Fibroblast of skin of right quadriceps (primary cell): ENCODE measurements at regions not wholly inside any gene's neighbourhood (a gene's known extent, or its start where the extent isn't known, plus 50 kb on each side); places are given as distances from the start of the nearest gene placed in this dataset.
"Not testable (repeated sequence)": the region's sequence is repeated elsewhere in the genome, so short reads cannot be mapped to it uniquely, and the experiment has no call there.

Experiments
- DNase-seq: peaks from one replicate; pipeline ENCODE4 v3.0.0-alpha.2; 2013

DNA sequence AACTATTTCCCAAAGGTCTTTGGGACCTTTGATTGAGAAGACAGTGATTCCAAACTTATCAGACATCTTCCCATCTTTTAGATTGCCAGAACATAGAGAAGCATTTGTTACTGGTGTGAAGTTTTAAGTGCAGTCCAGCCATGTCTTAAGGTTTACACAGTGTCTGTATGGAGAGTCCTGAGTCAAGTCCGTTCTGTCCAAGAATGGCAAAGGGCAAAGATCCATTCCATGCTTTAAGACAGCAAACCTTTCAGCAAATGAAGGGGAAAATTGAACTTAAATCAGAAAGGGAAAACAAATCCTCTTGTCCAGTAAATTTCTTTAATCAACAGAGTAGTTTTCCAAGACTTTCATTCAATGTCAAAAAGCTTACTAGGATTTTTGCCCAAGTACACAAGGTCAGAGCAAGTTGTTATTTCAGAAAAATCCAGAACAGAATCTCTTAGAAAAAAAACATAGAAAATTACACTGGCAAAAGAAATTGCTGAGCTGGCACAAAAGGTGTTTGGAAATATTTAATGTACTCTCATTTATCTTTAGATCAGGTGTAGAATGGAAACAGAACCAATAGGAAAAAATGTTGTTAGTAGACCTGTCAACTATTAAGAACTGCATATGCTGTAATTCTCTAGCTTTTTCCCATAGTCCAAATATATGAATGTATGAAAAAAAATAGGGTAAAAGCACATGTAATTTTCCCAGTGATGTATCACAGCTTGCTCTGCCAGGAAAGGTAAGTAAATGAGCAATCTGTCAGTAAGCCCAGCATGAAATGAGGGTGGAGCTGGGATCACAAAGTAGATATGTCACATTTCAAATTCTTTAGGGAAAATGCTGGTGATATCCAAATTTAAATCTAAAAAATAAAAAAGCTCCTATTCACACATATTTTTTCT is 1099.9 kb downstream of the TUSC7 start:
- no peak for DNase-seq

DNA sequence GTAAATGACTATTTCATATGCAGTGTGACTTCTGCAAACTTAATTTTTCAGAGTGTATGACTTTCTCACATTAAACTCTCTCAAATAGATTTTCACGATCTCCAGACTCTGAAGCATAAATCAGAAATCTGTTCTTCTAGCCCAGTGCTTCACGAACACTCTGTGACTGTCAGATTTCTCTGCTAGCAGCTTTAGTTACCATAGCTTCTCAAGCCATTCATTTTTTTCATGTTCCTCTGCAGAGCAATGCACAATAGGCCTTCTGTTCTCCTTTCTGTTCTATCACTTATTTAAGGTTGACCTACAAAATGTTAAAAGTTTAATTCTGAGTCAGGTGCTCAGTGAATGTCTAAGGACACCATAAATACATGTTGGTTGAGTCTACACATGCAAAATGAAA is 1102.2 kb downstream of the TUSC7 start:
- no peak for DNase-seq

DNA sequence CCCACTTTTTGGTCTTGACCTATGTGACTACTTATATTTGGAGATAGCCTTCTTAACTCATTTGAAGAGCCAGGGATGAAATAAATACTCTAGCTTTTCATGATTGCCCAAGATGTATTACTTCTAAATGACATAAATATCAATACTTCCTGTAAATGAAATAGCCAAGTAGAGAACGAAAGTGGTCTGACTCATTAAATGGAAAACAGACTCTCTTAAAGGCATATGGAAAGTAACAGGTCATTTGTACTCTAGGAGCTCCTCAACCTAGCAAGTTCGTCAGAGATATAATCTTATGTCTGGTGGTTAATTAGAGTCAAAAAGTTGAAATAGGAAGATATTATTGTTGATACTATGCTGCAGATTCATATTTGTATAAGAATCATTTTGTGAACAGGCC is 1105.4 kb downstream of the TUSC7 start:
- peak; percentile 15 for DNase-seq

DNA sequence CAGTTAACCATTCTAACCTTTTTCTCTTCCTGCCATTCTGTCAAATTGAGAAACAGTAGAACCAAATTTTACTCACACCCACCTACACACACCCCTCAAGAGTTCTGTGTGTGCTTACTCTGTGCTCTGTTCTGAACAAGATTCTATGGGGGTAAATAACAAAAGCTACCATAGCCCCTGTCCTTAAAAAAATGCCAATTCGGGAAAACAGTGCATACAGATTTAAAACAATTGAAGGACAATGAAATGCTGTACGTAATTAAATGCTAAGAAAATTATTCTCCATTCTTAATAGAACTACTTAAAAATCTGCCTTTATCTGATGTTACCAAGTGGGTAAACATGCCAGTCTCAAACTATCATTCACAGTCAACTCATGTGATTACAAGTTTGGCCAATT is 1107.5 kb downstream of the TUSC7 start:
- no peak for DNase-seq

DNA sequence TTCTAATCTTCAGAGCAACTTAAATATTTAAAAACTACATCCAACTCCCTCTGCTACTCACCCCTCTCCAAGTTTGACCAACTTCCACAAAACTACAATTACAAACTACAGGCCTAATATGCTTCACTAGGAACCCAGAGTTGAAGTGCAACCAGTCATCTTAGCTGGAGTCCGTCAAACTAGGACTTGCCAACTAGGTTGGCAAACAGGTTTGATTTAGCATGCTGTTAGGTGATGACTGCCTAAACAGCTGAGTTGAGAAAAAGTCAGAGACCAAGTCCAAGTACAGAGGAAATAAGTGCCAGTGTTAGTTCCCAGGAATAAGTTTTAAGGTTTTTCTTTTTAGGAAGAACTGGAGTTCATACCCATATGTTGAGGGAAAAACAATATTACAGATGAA is 1109.0 kb downstream of the TUSC7 start:
- no peak for DNase-seq

DNA sequence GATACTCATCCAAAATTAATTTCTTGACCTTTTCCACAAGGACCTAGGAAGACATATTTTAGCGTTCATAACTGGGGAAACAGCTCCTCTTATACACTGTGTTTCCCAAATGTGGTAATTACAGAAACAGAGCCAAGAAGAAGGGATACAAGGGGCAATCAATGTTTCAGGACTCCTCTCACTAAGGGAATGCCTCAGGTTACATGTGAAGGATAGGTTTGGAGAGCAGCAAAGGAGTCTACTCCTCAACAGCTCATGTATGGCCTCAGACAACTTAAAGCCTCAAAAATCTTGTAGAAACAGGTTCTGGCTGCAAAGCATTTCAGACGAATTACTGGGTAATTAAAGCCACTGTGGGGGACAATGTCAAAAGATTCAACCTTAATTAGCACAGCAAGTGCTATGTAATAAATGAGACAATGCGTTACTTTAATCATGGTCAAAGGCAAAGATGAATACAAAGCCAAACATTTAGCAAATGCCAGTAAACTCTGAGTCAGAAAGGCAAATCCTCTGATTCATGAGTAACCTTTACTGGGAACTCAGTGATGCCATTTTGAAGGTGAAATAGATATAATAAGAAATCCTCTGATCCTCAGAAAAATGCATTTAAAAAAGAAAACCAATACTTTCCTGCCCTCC is 1111.2 kb downstream of the TUSC7 start:
- peak; percentile 44 for DNase-seq

DNA sequence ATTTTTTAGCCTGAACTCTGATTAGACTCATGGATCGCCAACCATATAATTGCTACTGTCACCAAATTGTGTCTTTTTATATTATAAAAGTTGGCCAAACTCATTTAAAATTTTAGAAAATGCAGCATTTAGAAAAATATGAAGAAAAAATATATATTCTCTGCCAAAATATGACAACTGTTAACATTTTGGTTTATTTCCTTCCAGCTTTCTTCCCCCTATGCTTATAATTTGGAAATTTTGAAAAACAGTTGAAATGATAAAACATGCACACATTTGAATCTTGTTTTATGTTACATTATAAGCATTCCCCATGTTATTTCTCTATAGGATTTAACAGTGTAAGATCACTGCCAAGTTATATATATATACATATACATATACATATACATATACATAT is 1112.8 kb downstream of the TUSC7 start:
- no peak for DNase-seq

DNA sequence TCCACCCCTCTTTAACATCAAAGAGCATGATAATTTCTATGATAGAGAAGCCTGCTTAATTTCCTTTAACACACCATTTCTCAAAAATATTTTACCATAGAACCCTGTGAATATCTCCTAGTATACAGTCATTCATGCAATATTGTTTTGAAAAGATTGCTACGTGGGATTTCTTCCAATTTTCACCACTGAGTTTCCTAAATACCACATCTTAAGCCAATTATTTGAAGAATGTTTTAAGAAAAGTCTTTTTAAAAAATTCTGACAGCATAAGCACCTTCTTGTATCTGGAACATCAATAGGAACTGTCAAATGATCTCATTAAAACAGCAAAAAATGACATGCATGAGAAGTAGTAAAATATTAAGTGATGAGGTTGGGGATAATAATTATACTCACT is 1126.7 kb downstream of the TUSC7 start:
- DNase-seq = peak; percentile 28

DNA sequence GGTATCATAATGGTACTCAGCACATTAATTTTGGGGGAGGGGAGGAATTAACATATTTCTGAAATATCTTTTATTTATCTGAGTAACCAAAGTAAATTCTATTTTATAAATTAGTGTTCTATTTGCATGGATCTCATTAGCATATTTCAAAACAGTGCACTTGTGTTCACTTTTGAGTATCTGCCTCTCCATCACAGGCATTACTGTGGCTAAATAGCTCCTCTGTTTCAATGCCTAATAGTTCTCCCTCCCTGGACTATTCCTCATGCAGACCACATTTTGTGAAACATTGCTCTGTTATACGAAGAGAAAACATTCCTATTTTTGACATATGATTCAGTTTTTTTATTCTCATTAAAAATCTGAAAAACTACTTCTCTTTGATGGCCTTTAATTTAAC is 1127.8 kb downstream of the TUSC7 start:
- no peak for DNase-seq

DNA sequence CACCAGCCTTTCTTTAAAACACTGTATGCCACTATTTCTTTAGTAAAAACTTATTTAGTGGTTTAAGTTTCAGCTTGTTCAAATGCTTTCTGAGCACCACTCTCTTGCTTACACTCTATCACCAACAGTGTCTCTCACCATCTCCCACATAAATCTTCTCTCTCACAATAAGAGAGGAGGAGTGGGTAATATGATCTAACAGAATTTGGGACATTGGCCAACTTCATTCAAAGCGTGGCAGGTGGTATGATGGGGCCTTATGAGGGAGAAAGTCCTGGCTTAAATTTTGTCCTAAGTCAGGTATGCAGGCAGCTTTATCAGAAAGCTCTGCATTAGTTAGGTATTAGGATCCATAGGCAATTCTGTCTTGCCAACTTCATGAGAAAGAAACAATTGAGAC is 1132.5 kb downstream of the TUSC7 start:
- DNase-seq = no peak

DNA sequence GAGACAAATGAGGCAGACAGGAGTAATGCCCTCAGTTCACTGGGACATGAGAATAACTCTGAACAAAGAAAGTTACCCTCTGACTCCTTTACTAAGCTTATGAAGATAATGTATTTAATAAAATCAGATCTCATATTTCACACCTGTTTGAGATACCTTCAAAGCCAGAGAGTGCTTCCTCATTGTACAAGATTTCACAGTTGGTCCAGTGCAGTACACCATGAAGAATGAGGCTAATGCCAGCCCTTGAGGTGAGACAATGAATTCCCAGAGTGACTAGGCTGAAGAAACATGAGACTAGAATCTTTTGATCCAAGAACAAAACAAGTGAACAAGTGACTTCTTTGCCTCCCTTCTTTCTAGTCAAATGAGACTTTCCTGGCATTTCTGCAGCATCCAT is 1133.8 kb downstream of the TUSC7 start:
- DNase-seq = no peak

DNA sequence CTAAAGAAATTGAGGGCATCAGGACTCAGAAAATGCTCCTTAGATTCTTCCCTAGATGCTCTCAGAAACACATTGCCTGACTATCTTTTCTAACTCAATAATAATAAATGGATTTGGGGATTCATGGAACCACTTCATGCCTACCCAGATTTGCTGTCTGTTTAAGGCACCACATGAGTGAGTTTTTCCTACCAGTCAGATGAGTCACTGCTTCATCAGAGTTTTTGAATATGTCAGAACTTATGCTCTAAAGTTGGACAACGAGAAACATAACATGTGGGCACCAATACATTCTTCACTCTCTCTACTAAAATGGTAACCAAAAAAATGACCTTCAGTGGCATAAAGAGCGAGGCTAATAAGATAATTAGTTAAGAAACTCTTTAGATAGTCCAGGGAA is 1135.1 kb downstream of the TUSC7 start:
- DNase-seq = no peak

DNA sequence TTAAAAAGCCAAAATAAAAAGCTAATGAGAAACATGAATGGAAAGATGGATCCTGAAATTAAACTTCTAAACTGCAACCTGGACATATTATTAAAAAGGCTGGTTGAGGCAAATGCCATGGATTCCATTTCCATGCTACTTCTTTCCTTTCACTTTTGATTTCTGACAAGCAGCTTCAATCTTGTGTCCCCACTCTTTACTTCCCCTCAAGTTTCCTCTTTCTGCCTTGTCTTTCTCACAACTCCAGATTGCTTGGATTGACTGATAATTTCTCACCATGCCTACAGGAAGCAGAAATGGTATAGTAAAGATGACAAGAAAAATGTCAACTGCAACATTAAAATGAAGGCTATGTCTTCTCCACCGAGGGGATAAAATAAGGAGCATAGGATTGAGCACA is 1136.7 kb downstream of the TUSC7 start:
- no peak for DNase-seq

DNA sequence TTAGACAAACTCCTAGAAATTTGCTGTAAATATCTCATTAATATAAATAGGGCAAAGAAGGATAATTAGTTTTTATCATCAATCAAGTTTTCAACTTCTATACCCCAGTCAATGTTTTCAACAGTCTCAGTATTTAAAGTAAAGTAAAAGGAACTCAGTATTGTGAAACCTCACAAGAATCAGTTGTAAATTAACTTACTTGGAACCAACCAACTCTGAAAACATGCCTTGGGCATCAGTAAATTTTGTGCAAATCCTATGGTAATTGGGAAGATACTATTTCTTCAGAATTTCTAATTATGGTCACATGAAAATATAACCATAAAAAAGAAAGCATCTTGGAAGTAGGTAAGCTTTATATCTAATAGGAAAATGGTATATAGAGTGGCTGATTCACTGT is 1139.0 kb downstream of the TUSC7 start:
- no peak for DNase-seq

DNA sequence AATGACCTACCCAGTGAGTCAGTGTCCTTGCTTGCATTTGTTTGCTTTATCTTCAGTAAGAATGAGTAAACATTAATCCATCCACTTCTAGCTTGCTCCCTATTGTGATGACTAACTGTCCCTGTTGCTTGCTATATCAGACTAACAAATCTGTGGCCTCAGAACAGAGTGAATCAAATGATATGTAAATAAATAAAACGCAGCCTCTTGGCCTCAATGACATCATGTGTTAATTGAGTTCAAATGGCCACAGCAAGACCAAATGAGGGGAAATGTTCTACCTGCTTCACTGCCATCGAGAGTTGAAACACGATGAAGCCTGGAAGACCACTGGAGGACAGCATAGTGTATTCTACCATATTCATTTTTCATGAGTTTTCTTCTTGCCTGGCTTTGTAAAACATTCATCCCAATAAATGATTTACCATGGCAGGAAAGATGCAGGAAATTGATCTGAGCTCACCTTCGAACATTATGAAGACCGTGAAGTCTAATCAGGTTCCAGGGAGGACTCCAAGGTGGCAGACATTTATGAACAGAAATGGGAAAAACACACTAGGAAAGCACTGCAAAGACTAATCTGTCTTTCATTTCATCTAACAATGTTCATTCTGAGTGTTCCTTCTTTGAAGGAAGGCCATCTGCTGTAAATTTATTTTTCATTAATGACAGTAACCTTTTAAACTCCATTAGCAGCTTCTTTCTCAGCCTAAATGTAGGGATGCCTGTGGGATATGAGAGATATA is 1144.5 kb downstream of the TUSC7 start:
- DNase-seq = peak; percentile 60

DNA sequence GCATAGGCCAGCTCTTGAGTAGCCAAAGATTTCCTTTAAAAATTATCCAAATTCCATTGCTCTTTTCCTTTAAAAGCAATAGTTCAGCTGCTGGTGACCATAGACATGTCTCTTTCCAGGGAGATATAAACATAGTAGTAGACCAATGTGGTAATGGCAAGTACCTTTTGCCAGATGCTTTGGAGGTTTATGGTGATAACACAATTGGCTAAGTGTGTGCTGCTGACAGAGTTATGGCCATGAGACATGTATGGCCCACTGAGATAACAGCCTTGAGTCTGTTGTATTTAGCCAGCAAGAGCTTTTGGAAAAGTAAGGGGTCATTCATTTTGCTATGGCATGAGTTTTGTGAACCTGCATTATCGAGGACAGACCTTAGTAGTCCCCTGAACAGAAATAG is 1146.8 kb downstream of the TUSC7 start:
- DNase-seq = no peak

DNA sequence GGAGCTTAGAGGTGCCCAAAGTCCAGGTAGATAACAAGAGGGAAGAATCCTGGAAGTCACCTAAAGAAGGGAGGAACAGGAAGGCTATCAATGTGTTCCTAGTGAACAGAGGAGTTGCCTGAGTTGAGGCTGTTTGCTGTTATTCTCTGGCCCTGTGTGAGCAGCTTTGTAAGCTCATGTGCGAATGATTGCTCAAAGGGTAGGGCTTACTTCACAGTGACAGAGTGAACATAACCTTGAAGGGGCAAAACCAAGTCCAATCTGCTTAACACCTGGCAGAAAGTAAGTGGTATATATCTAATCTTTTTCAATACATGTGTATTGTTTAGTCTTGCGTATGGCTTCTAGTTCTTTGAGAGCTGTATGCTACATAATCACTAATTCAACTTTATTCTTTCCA is 1153.6 kb downstream of the TUSC7 start:
- no peak for DNase-seq

DNA sequence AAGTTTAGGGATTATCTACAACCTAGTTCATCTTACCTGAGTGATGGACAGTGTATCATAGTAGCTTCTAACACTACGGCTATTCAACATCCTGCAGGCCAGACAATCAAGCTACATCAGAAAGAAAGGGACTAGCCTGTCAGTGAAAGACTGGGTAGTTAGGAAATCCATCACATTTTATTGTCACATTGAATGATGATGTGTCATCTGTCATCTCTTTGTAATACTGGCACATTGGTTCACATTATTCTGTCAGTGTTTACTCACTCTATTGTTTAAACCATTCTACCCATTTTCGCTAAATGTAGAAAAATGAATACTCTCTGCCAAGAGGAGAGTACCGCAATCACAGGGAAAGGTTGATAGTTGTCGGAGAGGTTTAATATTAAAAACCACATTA is 1155.8 kb downstream of the TUSC7 start:
- DNase-seq = no peak

DNA sequence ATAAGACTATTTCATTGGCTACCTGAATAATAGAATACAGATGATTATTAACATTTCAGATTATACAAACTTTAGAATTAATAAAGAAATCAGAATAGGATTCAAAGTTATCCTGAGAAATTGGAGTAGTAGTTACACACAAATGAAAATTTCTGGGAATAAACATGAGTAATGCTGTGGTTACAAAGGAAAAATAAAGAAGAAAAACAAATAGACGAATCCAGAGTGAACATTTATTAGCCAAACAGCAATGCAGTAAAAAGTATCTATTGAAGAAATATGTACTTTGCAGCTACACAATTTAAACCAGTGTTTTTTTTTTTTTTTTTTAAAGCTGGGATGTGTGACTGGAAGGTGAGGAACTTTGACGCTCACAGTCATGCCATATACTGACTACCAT is 1159.2 kb downstream of the TUSC7 start:
- no peak for DNase-seq

DNA sequence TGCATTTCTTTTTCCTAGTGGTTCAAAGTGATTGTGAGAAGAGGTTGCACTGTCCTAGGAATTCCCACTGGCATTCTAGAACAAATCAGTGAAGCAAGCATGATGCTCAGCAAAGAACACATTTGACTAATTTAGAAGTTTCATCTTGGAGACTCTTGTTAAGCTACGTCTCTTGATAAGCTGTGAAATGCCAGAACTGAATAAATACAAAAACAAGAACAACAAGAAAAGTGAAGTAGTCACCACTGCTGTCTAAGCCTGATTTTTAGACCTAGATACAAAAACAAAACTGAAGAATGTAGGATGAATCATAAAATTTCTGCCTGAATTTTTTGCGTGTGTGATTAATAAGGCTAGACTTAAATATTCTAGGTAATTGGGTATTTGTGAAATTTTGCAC is 1162.4 kb downstream of the TUSC7 start:
- no peak for DNase-seq

DNA sequence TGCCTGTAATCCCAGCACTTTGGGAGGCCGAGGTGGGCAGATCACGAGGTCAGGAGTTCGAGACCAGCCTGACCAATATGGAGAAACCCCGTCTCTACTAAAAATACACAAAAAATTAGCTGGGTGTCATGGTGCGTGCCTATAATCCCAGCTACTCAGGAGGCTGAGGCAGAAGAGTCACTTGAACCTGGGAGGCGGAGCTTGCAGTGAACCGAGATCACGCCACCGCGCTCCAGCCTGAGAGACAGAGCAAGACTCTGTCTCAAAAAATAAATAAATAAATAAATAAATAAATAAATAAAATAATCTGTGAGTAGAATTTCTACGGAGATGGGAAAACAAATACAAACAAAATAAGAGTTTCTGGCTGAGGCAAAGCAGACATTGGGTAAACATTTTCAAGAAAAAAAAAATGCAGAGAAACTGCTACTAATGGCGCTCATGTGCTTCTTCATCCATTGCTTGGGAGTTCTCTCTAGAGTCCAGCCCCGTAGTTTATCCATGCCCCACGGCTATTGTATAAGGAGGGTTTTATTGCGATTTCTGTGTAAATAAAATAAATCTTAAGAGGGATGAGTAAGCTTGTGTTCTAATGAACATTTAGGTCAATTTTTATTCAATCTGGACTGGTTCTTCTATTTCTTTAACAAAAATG is 1161.9 kb downstream of the IGSF11 start:
- DNase-seq = not testable (repeated sequence)

DNA sequence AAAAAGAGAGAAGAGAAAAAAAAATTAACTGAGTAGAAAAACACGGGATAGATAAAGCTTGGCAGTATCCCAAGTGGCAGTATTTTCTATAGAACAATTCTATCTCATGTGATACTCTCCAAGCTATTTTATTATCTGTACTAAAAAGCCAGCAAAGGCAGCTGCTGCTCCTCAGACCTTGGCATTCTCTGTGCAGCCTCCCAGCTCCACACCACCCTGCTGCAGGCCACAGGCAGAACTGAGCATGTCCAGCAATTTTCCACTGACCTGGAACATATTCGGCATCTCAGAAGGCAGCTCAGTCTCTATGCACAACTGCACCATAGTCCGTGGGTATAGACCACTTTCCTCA is 1161.4 kb downstream of the IGSF11 start:
- no peak for DNase-seq

DNA sequence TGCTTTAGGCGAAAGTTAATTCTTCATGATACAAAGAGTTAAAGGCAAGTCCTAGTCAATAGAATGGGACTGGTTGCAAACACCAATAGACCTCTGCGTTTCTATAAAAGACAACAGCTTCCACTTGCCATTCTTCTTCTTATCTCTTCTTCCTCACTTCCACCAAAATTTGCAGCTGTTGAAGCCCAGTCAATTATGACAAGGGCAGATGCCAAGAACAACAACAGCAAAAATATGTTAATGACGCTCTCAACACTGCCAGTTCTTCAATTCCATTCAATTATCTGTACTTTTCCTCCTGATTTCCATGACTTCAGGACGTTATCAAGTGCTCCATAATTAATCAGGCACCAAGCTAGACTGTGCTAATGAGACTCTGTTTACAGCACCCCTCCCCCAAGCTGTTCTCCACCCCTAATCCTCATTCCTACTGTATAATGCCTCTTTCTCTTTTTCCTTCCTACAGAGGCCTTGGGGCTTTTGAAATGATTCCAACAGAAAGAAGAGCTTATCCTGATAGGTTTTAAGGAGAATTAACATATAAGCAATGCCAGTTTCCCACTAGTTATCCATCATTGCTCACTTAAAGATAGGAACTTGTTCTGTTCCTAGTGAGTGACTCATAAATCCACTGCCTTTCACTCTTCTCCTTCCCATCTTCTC is 1160.5 kb downstream of the IGSF11 start:
- no peak for DNase-seq
